ENCODE measurements at regions not wholly inside any gene's neighbourhood (a gene's known extent, or its start where the extent isn't known, plus 50 kb on each side); places are given as distances from the start of the nearest gene placed in this dataset.

DNA sequence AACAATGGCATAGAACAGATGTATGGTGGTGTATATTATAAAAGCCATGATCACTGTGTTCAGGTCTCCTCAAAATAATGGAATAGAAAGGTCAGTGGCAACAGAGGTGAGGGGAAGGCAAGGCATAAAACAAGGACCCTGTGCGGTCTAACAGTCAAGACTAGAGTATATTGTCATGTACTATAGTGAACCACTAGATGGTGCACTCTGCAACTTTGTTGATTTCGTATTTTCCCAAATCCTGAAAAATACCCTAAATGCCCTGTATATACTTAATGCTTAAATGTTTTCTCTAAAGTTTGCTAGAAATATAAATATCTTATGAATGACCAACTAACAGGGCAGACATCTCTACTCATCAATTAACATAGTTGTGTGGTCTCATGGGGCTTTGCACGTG lies 453.0 kb downstream of the PCDH11X start:
- TF ChIP-seq, protein P1, sequence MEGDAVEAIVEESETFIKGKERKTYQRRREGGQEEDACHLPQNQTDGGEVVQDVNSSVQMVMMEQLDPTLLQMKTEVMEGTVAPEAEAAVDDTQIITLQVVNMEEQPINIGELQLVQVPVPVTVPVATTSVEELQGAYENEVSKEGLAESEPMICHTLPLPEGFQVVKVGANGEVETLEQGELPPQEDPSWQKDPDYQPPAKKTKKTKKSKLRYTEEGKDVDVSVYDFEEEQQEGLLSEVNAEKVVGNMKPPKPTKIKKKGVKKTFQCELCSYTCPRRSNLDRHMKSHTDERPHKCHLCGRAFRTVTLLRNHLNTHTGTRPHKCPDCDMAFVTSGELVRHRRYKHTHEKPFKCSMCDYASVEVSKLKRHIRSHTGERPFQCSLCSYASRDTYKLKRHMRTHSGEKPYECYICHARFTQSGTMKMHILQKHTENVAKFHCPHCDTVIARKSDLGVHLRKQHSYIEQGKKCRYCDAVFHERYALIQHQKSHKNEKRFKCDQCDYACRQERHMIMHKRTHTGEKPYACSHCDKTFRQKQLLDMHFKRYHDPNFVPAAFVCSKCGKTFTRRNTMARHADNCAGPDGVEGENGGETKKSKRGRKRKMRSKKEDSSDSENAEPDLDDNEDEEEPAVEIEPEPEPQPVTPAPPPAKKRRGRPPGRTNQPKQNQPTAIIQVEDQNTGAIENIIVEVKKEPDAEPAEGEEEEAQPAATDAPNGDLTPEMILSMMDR (IDR thresholded peaks at IDR 0.05): no peak
- no peak for TF ChIP-seq EZH2 (IDR thresholded peaks at IDR 0.05; ENCODE audit: borderline replicate concordance, insufficient read depth, low read depth, low read length, poor library complexity, severe bottlenecking)
